HCT116 (cell line): ENCODE measurements at regions not wholly inside any gene's neighbourhood (a gene's known extent, or its start where the extent isn't known, plus 50 kb on each side); places are given as distances from the start of the nearest gene placed in this dataset.
A peak's percentile ranks its signal among the peaks of the same experiment; 100 is the strongest.

Experiments used
- ATAC-seq: fragments of 200-7000 bp; cut with Tn5 transposase; 2 replicates; pipeline ENCODE4 v1.9.1; 2020; ENCODE audit warnings: mild to moderate bottlenecking, moderate library complexity
- BruUV-seq: library from RNA; stranded (reverse); fragments of 400-500 nt; replicated peaks from 2 replicates; lab custom pipeline; 2021; lab: Mats Ljungman, UMichigan
- CTCF ChIA-PET: fragments of 300-600 bp; sonication (Branson Sonifier 250); formaldehyde crosslinking; loops from one replicate; lab custom pipeline; 2021; ENCODE audit warnings: antibody characterized with exemption; lab: Charles Lee
- POLR2A ChIA-PET: fragments of 300-600, 350-600 bp; sonication (Branson Sonifier 250); formaldehyde crosslinking; loops from one replicate; lab custom pipeline; 2021; ENCODE audit warnings: antibody characterized with exemption; lab: Charles Lee
- RAD21 ChIA-PET, 2 experiments: fragments of 300-600 bp; sonication (Branson Sonifier 250); formaldehyde crosslinking; loops; one replicate each; lab custom pipeline; 2023; ENCODE audit warnings: low total read pairs in 2 of 2; ENCODE audit not compliant: uncharacterized antibody in 2 of 2, unreplicated experiment in 2 of 2, low non-redundant PET in 1 of 2; lab: Charles Lee
- DNase-seq: peaks from one replicate; pipeline ENCODE4 v3.0.0-alpha.2; 2010; ENCODE audit warnings: low read depth, low spot score
- H2AFZ ChIP-seq: fragments of 200-600 bp; shearing (Covaris generic), sonication (generic); 2 replicates; pipeline ENCODE4 v1.6.1; 2017; ENCODE audit warnings: low read depth, mixed run types, mixed read lengths, antibody characterized with exemption, low read length; ENCODE audit not compliant: poor library complexity, severe bottlenecking
- H3K27ac ChIP-seq: 2 replicates; pipeline ENCODE4 v1.5.1; 2012; ENCODE audit warnings: low read depth, low read length
- H3K27me3 ChIP-seq: fragments of 200-600 bp; sonication (generic); 2 replicates; pipeline ENCODE4 v1.6.1; 2016; ENCODE audit warnings: mixed run types, low read length, mixed read lengths; ENCODE audit not compliant: insufficient read depth
- H3K36me3 ChIP-seq, 2 experiments: fragments of 200-500 bp in 1 of 2; fragments of 200-600 bp in 1 of 2; sonication (Bioruptor generic) in 1 of 2; sonication (generic) in 1 of 2; 2 replicates each; pipeline versions ENCODE4 v1.5.1 to v1.6.1; 2014 to 2016; ENCODE audit warnings: low read length in 2 of 2, inconsistent platforms in 1 of 2, mixed read lengths in 1 of 2, mixed run types in 1 of 2; ENCODE audit not compliant: insufficient read depth in 2 of 2, control insufficient read depth in 1 of 2
- H3K4me1 ChIP-seq, 2 experiments: fragments of 200-600 bp in 1 of 2; sonication (generic) in 1 of 2; 2 replicates each; pipeline versions ENCODE4 v1.5.1 to v1.6.1; 2012 to 2017; ENCODE audit warnings: low read length in 2 of 2, inconsistent platforms in 1 of 2, mild to moderate bottlenecking in 1 of 2, mixed read lengths in 1 of 2, mixed run types in 1 of 2, moderate library complexity in 1 of 2; ENCODE audit not compliant: insufficient read depth in 2 of 2, control insufficient read depth in 1 of 2
- H3K4me2 ChIP-seq: fragments of 200-600 bp; sonication (generic); 2 replicates; pipeline ENCODE4 v1.6.1; 2017; ENCODE audit warnings: mixed run types, low read length, mixed read lengths
- H3K4me3 ChIP-seq, 2 experiments: fragments of 200-600 bp in 1 of 2; sonication (generic) in 1 of 2; replicated peaks in 1 of 2; 2 replicates each; pipeline ENCODE4 v1.5.1; 2011 to 2016; ENCODE audit warnings: low read length in 2 of 2, control low read depth in 1 of 2, low read depth in 1 of 2, mild to moderate bottlenecking in 1 of 2, mixed read lengths in 1 of 2, mixed run types in 1 of 2
- H3K79me2 ChIP-seq: fragments of 200-600 bp; sonication (generic); 2 replicates; pipeline ENCODE4 v1.6.1; 2017; ENCODE audit warnings: mild to moderate bottlenecking, mixed run types, low read length, moderate library complexity, mixed read lengths; ENCODE audit not compliant: insufficient read depth
- H3K9ac ChIP-seq: fragments of 200-600 bp; sonication (generic); 2 replicates; pipeline ENCODE4 v1.6.1; 2016; ENCODE audit warnings: low read length, mixed read lengths
- H3K9me2 ChIP-seq: fragments of 200-600 bp; sonication (generic), shearing (Covaris generic); 2 replicates; pipeline ENCODE4 v1.6.1; 2017; ENCODE audit warnings: mixed run types, mild to moderate bottlenecking, moderate library complexity; ENCODE audit not compliant: insufficient read depth
- H3K9me3 ChIP-seq, 2 experiments: fragments of 200-500 bp in 1 of 2; fragments of 200-600 bp in 1 of 2; sonication (Bioruptor generic) in 1 of 2; sonication (generic) in 1 of 2; 2 replicates each; pipeline ENCODE4 v1.6.1; 2014 to 2017; ENCODE audit warnings: low read length in 2 of 2, mixed read lengths in 2 of 2, inconsistent platforms in 1 of 2, low read depth in 1 of 2, mild to moderate bottlenecking in 1 of 2, mixed run types in 1 of 2, moderate library complexity in 1 of 2; ENCODE audit not compliant: control insufficient read depth in 1 of 2, insufficient read depth in 1 of 2
- H4K20me1 ChIP-seq: fragments of 200-600 bp; sonication (generic), shearing (Covaris generic); 2 replicates; pipeline ENCODE4 v1.6.1; 2017; ENCODE audit warnings: mixed run types, mild to moderate bottlenecking, moderate library complexity; ENCODE audit not compliant: insufficient read depth
- EGR1 ChIP-seq: IDR thresholded peaks from 2 replicates; pipeline ENCODE4 v1.6.1; 2012; ENCODE audit warnings: low read depth
- ELF1 ChIP-seq: IDR thresholded peaks from 2 replicates; pipeline ENCODE4 v1.6.1; 2012; ENCODE audit warnings: low read depth, borderline replicate concordance
- POLR2A ChIP-seq: IDR thresholded peaks from 2 replicates; pipeline ENCODE4 v1.7.0; 2011; ENCODE audit warnings: borderline replicate concordance; ENCODE audit not compliant: insufficient read depth, insufficient read length; ENCODE audit errors: extremely low read depth
- intact Hi-C: fragments of 100-400 bp; cut with micrococcal nuclease; formaldehyde crosslinking; loops from 2 replicates; pipeline ENCODE4 v1.10.0; 2022
- TF ChIP-seq, protein P1 (sequence below): IDR thresholded peaks from 2 replicates; pipeline ENCODE4 v1.6.1; 2011; ENCODE audit warnings: mild to moderate bottlenecking, low read length, moderate library complexity; ENCODE audit not compliant: insufficient replicate concordance; ENCODE audit errors: extremely low read depth
- TF ChIP-seq, protein P2 (sequence below): IDR thresholded peaks from 2 replicates; pipeline ENCODE4 v1.6.1; 2012
- TF ChIP-seq, protein P3 (sequence below): IDR thresholded peaks from 2 replicates; pipeline ENCODE4 v1.6.1; 2012; ENCODE audit warnings: low read depth

DNA sequence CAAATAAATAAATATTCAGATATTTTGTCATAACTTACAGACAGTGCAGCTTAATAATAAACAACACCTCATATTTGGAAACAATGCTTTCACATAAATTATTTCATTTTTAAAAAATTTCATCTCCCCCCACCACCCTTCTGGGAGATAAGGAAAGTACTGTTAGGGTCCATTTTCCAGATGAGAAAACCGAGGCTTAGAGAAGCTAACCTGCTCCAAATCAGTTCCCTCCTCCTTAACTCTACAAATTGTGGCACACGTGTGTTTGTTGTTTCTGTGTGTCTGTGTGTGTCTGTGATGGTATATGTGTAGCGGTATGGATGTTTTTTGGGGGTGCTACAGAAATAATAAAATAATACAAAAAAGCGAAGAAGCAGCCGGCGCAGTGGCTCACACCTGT is 54.2 kb upstream of the NAA20 start (continued):
- TF ChIP-seq, protein P1, sequence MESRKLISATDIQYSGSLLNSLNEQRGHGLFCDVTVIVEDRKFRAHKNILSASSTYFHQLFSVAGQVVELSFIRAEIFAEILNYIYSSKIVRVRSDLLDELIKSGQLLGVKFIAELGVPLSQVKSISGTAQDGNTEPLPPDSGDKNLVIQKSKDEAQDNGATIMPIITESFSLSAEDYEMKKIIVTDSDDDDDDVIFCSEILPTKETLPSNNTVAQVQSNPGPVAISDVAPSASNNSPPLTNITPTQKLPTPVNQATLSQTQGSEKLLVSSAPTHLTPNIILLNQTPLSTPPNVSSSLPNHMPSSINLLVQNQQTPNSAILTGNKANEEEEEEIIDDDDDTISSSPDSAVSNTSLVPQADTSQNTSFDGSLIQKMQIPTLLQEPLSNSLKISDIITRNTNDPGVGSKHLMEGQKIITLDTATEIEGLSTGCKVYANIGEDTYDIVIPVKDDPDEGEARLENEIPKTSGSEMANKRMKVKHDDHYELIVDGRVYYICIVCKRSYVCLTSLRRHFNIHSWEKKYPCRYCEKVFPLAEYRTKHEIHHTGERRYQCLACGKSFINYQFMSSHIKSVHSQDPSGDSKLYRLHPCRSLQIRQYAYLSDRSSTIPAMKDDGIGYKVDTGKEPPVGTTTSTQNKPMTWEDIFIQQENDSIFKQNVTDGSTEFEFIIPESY = no peak
- TF ChIP-seq ELF1 (no peak), EGR1 (no peak)

DNA sequence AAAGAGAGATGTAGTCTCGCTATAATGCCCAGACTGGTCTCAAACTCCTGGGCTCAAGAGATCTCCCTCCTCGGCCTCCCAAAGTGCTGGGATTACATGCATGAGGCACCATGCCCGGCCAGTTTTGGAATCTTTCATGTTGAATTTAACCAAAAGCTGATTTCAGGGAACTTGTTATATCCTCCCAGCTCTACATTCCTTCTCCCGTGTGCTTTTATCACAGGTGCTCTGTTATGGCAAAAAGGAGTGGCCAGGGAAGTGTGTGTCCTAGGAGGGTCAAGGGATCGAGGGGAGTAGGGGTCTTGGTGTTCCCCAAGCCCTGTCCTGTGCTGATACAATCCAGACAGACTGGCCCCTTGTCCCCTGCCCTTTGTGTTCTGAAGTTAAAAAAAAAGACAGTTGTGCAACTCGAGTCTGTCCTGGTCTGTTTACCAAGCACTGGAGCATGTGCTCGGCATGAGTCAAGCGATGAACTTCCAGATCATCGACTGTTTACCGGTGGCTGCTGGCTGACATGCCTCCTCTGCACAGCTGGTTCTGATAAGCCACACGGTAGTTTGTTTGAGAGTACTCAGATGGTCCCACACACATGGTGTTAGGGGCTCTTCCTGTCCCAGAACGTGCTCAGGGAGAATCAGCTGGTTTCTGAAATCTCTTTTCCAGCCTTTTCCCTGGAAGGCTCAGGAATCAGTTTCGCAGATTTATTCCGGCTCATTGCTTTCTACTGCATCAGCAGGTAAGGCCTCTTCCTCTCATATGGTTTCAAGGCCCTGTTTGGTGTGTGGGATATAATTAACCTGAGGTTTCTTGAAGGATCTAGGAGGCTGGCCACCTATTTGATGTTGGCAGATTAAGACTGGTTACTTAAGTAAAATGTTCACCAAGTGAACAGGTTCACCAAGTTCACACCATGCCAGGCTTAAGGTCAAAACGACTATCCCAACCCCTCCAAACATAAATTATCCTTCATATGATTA is 52.6 kb upstream of the NAA20 start:
- no peaks in the 10 kb centered on the region for H3K27me3 ChIP-seq
- H3K79me2 ChIP-seq = no peaks in the 10 kb centered on the region
- H3K9me2 ChIP-seq = no peaks in the 10 kb centered on the region
- CTCF ChIA-PET = no interaction called here
- DNase-seq (no peak), ATAC-seq (peak; percentile 11; the same call in 1 of the 2 replicates)
- TF ChIP-seq, protein P2, sequence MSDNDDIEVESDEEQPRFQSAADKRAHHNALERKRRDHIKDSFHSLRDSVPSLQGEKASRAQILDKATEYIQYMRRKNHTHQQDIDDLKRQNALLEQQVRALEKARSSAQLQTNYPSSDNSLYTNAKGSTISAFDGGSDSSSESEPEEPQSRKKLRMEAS = peak; percentile 56; the same call in 1 of the 2 replicates
- TF ChIP-seq POLR2A = no peak
- TF ChIP-seq, protein P3, sequence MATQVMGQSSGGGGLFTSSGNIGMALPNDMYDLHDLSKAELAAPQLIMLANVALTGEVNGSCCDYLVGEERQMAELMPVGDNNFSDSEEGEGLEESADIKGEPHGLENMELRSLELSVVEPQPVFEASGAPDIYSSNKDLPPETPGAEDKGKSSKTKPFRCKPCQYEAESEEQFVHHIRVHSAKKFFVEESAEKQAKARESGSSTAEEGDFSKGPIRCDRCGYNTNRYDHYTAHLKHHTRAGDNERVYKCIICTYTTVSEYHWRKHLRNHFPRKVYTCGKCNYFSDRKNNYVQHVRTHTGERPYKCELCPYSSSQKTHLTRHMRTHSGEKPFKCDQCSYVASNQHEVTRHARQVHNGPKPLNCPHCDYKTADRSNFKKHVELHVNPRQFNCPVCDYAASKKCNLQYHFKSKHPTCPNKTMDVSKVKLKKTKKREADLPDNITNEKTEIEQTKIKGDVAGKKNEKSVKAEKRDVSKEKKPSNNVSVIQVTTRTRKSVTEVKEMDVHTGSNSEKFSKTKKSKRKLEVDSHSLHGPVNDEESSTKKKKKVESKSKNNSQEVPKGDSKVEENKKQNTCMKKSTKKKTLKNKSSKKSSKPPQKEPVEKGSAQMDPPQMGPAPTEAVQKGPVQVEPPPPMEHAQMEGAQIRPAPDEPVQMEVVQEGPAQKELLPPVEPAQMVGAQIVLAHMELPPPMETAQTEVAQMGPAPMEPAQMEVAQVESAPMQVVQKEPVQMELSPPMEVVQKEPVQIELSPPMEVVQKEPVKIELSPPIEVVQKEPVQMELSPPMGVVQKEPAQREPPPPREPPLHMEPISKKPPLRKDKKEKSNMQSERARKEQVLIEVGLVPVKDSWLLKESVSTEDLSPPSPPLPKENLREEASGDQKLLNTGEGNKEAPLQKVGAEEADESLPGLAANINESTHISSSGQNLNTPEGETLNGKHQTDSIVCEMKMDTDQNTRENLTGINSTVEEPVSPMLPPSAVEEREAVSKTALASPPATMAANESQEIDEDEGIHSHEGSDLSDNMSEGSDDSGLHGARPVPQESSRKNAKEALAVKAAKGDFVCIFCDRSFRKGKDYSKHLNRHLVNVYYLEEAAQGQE = no peak
- H3K4me2 ChIP-seq = no peak overlapping the region
- no peak overlapping the region for H3K27ac ChIP-seq
- intact Hi-C loops = no loop called here
- no peaks in the 10 kb centered on the region for H3K36me3 ChIP-seq
- no peak overlapping the region for H2AFZ ChIP-seq
- no peaks in the 10 kb centered on the region for H4K20me1 ChIP-seq
- POLR2A ChIA-PET = no interaction called here
- RAD21 ChIA-PET = no interaction called here
- H3K9ac ChIP-seq = no peak overlapping the region
- peaks cover 3 to 20% of the 10 kb centered on the region in 2 experiments; a peak in 2 of 4 replicates for H3K4me1 ChIP-seq
- no peak overlapping the region for H3K4me3 ChIP-seq
- no TSS peak for BruUV-seq
- H3K9me3 ChIP-seq = no peaks in the 10 kb centered on the region
